ENCODE measurements at regions not wholly inside any gene's neighbourhood (a gene's known extent, or its start where the extent isn't known, plus 50 kb on each side); places are given as distances from the start of the nearest gene placed in this dataset.

GRCh38 chr11:110791621-110792020 is 79.4 kb upstream of the ARHGAP20 start:
- no peak for DNase-seq
- Mint-ChIP-seq H3K27me3 (peaks cover 5% of the 10 kb centered on the region), H3K27ac (no peak overlapping the region), H3K4me3 (no peak overlapping the region), H3K4me1 (no peaks in the 10 kb centered on the region), H3K9me3 (peaks cover 0 to 8% of the 10 kb centered on the region in 2 donors)
- no peak for ATAC-seq

GRCh38 chr11:110787680-110788079 is 75.4 kb upstream of the ARHGAP20 start:
- Mint-ChIP-seq H3K4me3 (no peak overlapping the region), H3K9me3 (peaks cover 8 to 15% of the 10 kb centered on the region in 2 donors), H3K4me1 (no peaks in the 10 kb centered on the region), H3K27ac (no peak overlapping the region), H3K27me3 (peaks cover 5% of the 10 kb centered on the region)
- DNase-seq = no peak
- no peak for ATAC-seq

- DNase-seq = no peak
- H3K27me3 Mint-ChIP-seq = peaks cover 5% of the 10 kb centered on the region
- no peaks in the 10 kb centered on the region for H3K4me1 Mint-ChIP-seq
- no peak overlapping the region for H3K4me3 Mint-ChIP-seq
- peak overlapping the region in 1 of 2 donors; percentile 50 for H3K27ac Mint-ChIP-seq
- no peak for ATAC-seq
- H3K9me3 Mint-ChIP-seq = peaks cover 8 to 15% of the 10 kb centered on the region in 2 donors
These were observed 74.1 kb upstream of the ARHGAP20 start for GRCh38 chr11:110786226-110786902.

- H3K4me1 Mint-ChIP-seq = no peaks in the 10 kb centered on the region
- ATAC-seq (peak; percentile 20), DNase-seq (no peak)
- H3K4me3 Mint-ChIP-seq = no peak overlapping the region
- peaks cover 5% of the 10 kb centered on the region for H3K27me3 Mint-ChIP-seq
- H3K27ac Mint-ChIP-seq = no peak overlapping the region
- peaks cover 8 to 15% of the 10 kb centered on the region in 2 donors for H3K9me3 Mint-ChIP-seq
These were observed 73.2 kb upstream of the ARHGAP20 start for GRCh38 chr11:110785398-110785797.

GRCh38 chr11:110782616-110783015 is 70.4 kb upstream of the ARHGAP20 start:
- Mint-ChIP-seq H3K4me3 (no peak overlapping the region), H3K27ac (no peak overlapping the region), H3K4me1 (no peaks in the 10 kb centered on the region), H3K27me3 (no peaks in the 10 kb centered on the region), H3K9me3 (peaks cover 12 to 28% of the 10 kb centered on the region in 2 donors)
- DNase-seq (no peak), ATAC-seq (no peak)

- no peaks in the 10 kb centered on the region for H3K27me3 Mint-ChIP-seq
- ATAC-seq (no peak), DNase-seq (no peak)
- H3K27ac Mint-ChIP-seq = no peak overlapping the region
- H3K4me3 Mint-ChIP-seq = no peak overlapping the region
- no peaks in the 10 kb centered on the region for H3K4me1 Mint-ChIP-seq
- H3K9me3 Mint-ChIP-seq = peaks cover 10 to 13% of the 10 kb centered on the region in 2 donors
These were observed 66.9 kb upstream of the ARHGAP20 start for GRCh38 chr11:110779108-110779507.

GRCh38 chr11:110778343-110778742 is 66.1 kb upstream of the ARHGAP20 start:
- Mint-ChIP-seq H3K4me1 (no peaks in the 10 kb centered on the region), H3K27me3 (no peaks in the 10 kb centered on the region), H3K9me3 (peaks cover 10 to 13% of the 10 kb centered on the region in 2 donors), H3K4me3 (no peak overlapping the region), H3K27ac (no peak overlapping the region)
- no peak for ATAC-seq
- DNase-seq = no peak

GRCh38 chr11:110777775-110778174 is 65.5 kb upstream of the ARHGAP20 start:
- H3K27ac Mint-ChIP-seq = no peak overlapping the region
- peaks cover 10 to 13% of the 10 kb centered on the region in 2 donors for H3K9me3 Mint-ChIP-seq
- no peak for ATAC-seq
- no peak for DNase-seq
- H3K27me3 Mint-ChIP-seq = no peaks in the 10 kb centered on the region
- H3K4me1 Mint-ChIP-seq = no peaks in the 10 kb centered on the region
- no peak overlapping the region for H3K4me3 Mint-ChIP-seq

- no peak overlapping the region for H3K27ac Mint-ChIP-seq
- H3K4me3 Mint-ChIP-seq = no peak overlapping the region
- H3K9me3 Mint-ChIP-seq = peaks cover 10 to 13% of the 10 kb centered on the region in 2 donors
- DNase-seq (no peak), ATAC-seq (no peak)
- no peaks in the 10 kb centered on the region for H3K27me3 Mint-ChIP-seq
- no peaks in the 10 kb centered on the region for H3K4me1 Mint-ChIP-seq
These were observed 63.8 kb upstream of the ARHGAP20 start for GRCh38 chr11:110776081-110776480.

GRCh38 chr11:110774138-110775014 is 62.1 kb upstream of the ARHGAP20 start:
- Mint-ChIP-seq H3K4me3 (no peak overlapping the region), H3K27me3 (no peaks in the 10 kb centered on the region), H3K4me1 (no peaks in the 10 kb centered on the region), H3K9me3 (peaks cover 14 to 18% of the 10 kb centered on the region in 2 donors), H3K27ac (peak overlapping the region in 1 of 2 donors; percentile 83)
- no peak for DNase-seq
- no peak for ATAC-seq

- Mint-ChIP-seq H3K27me3 (no peaks in the 10 kb centered on the region), H3K9me3 (peaks cover 7 to 10% of the 10 kb centered on the region in 2 donors), H3K4me3 (no peak overlapping the region), H3K4me1 (no peaks in the 10 kb centered on the region), H3K27ac (no peak overlapping the region)
- no peak for ATAC-seq
- DNase-seq = no peak
These were observed 61.2 kb upstream of the ARHGAP20 start for GRCh38 chr11:110773442-110773841.

GRCh38 chr11:110772863-110773262 is 60.6 kb upstream of the ARHGAP20 start:
- peak overlapping the region in 1 of 2 donors; percentile 43 for H3K27ac Mint-ChIP-seq

GRCh38 chr11:110766316-110766715 is 54.1 kb upstream of the ARHGAP20 start:
- ATAC-seq = no peak
- H3K9me3 Mint-ChIP-seq = peaks cover 4 to 6% of the 10 kb centered on the region in 2 donors
- H3K4me3 Mint-ChIP-seq = no peak overlapping the region
- H3K27me3 Mint-ChIP-seq = peaks cover under 1% of the 10 kb centered on the region
- H3K4me1 Mint-ChIP-seq = no peaks in the 10 kb centered on the region
- H3K27ac Mint-ChIP-seq = no peak overlapping the region
- no peak for DNase-seq

More at GRCh38 chr11:110772863-110773262, 60.6 kb upstream of the ARHGAP20 start:
- Mint-ChIP-seq H3K9me3 (peaks cover 4 to 6% of the 10 kb centered on the region in 2 donors), H3K27me3 (no peaks in the 10 kb centered on the region), H3K4me1 (no peaks in the 10 kb centered on the region), H3K4me3 (no peak overlapping the region)
- DNase-seq = no peak
- ATAC-seq = no peak

- Mint-ChIP-seq H3K9me3 (peaks cover 1 to 2% of the 10 kb centered on the region in 2 donors), H3K27ac (no peak overlapping the region), H3K4me3 (no peak overlapping the region)
These were observed 52.2 kb upstream of the ARHGAP20 start for GRCh38 chr11:110764485-110764884.

GRCh38 chr11:110763249-110764011 is 51.2 kb upstream of the ARHGAP20 start:
- ATAC-seq (no peak), DNase-seq (no peak)
- H3K27ac Mint-ChIP-seq = no peak overlapping the region
- no peak overlapping the region for H3K4me3 Mint-ChIP-seq
- H3K9me3 Mint-ChIP-seq = no peaks in the 10 kb centered on the region
- H3K27me3 Mint-ChIP-seq = peaks cover 9% of the 10 kb centered on the region
- no peaks in the 10 kb centered on the region for H3K4me1 Mint-ChIP-seq

More at GRCh38 chr11:110764485-110764884, 52.2 kb upstream of the ARHGAP20 start:
- Mint-ChIP-seq H3K27me3 (peaks cover 9% of the 10 kb centered on the region), H3K4me1 (no peaks in the 10 kb centered on the region)
- DNase-seq (no peak), ATAC-seq (no peak)

All from stimulated activated naive CD8-positive, alpha-beta T cell treated with anti-CD3 and anti-CD28 coated beads, Interleukin-15, amount 100 ng/mL, for 72 hours (primary cell).